ENCODE measurements at regions not wholly inside any gene's neighbourhood (a gene's known extent, or its start where the extent isn't known, plus 50 kb on each side); places are given as distances from the start of the nearest gene placed in this dataset.

DNA sequence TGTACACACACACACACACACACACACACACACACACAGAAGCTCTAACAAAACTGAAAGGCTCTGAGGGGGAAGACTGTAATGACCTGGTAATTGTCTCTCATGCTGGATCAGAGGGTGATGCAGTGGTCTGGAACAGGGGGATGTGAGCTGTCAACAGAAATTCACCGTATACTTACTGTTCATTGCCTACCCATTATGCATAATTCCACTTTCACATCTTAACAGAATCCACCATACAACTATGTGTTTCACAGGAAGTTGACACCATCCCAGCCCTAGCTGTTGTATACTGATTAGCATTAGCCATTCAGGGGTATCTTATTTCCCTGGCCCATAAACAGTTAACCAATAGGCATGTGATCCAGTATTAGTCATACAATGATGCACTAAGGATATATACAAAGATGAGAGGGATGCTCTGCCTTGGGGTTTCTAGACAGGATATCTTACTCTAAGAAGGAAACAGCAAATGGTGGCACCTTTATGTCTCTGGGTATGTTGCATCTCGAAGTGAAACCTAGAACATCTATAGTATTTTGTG is 396.5 kb upstream of the BRINP1 start:
- H3K4me1 Mint-ChIP-seq (ENCODE audit: low read depth) = no peaks in the 10 kb centered on the region
- H3K27me3 Mint-ChIP-seq (ENCODE audit: insufficient read depth) = no peaks in the 10 kb centered on the region
- H3K27ac Mint-ChIP-seq = no peak overlapping the region
- intact Hi-C loops (cut with micrococcal nuclease) = no loop called here
- H3K9me3 Mint-ChIP-seq = no peaks in the 10 kb centered on the region
- no peak overlapping the region for H3K4me3 Mint-ChIP-seq
- no peaks in the 10 kb centered on the region for H3K36me3 Mint-ChIP-seq (ENCODE audit: low read depth)
- no peak for DNase-seq (ENCODE audit: low spot score)

GRCh38 chr9:119763260-119763659 is 394.0 kb upstream of the BRINP1 start:
- H3K4me1 Mint-ChIP-seq (ENCODE audit: low read depth) = no peaks in the 10 kb centered on the region
- intact Hi-C loops (cut with micrococcal nuclease) = no loop called here

GRCh38 chr9:119761812-119762211 is 392.6 kb upstream of the BRINP1 start:
- intact Hi-C loops (cut with micrococcal nuclease) = no loop called here
- Mint-ChIP-seq H3K36me3 (ENCODE audit: low read depth) (no peaks in the 10 kb centered on the region), H3K4me3 (no peak overlapping the region), H3K27ac (no peak overlapping the region), H3K4me1 (ENCODE audit: low read depth) (no peaks in the 10 kb centered on the region), H3K27me3 (ENCODE audit: insufficient read depth) (no peaks in the 10 kb centered on the region), H3K9me3 (no peaks in the 10 kb centered on the region)
- no peak for DNase-seq (ENCODE audit: low spot score)

More at GRCh38 chr9:119763260-119763659, 394.0 kb upstream of the BRINP1 start:
- H3K36me3 Mint-ChIP-seq (ENCODE audit: low read depth) = no peaks in the 10 kb centered on the region
- H3K27ac Mint-ChIP-seq = no peak overlapping the region
- H3K9me3 Mint-ChIP-seq = no peaks in the 10 kb centered on the region
- no peaks in the 10 kb centered on the region for H3K27me3 Mint-ChIP-seq (ENCODE audit: insufficient read depth)
- no peak for DNase-seq (ENCODE audit: low spot score)
- H3K4me3 Mint-ChIP-seq = no peak overlapping the region

GRCh38 chr9:119758990-119759389 is 389.8 kb upstream of the BRINP1 start:
- H3K27ac Mint-ChIP-seq = no peak overlapping the region
- H3K4me3 Mint-ChIP-seq = no peak overlapping the region
- intact Hi-C loops (cut with micrococcal nuclease) = no loop called here
- H3K27me3 Mint-ChIP-seq (ENCODE audit: insufficient read depth) = no peaks in the 10 kb centered on the region
- H3K36me3 Mint-ChIP-seq (ENCODE audit: low read depth) = no peaks in the 10 kb centered on the region
- no peaks in the 10 kb centered on the region for H3K9me3 Mint-ChIP-seq
- no peak for DNase-seq (ENCODE audit: low spot score)
- no peaks in the 10 kb centered on the region for H3K4me1 Mint-ChIP-seq (ENCODE audit: low read depth)

DNA sequence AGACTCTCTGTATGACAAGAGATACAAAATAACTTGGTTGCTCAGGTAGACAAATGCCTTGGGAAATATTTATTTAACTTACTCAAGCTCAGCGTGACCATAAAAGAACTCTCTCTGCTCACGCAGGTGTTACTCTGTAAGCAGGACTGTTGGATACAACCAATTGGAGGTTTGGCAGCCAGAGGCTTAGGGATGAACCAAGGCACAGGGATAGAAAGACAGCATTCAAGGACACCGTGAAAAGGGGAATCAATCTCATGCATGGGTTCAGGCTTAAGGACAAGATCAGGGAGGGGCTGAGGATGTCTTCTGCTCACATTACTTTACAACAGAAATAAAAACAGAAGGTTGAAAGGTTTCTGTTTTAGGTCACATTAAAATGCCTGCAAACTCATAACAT is 389.0 kb upstream of the BRINP1 start:
- intact Hi-C loops (cut with micrococcal nuclease) = no loop called here
- no peaks in the 10 kb centered on the region for H3K9me3 Mint-ChIP-seq
- DNase-seq (ENCODE audit: low spot score) = no peak
- no peaks in the 10 kb centered on the region for H3K36me3 Mint-ChIP-seq (ENCODE audit: low read depth)
- no peak overlapping the region for H3K27ac Mint-ChIP-seq
- no peaks in the 10 kb centered on the region for H3K27me3 Mint-ChIP-seq (ENCODE audit: insufficient read depth)
- no peak overlapping the region for H3K4me3 Mint-ChIP-seq
- H3K4me1 Mint-ChIP-seq (ENCODE audit: low read depth) = no peaks in the 10 kb centered on the region

GRCh38 chr9:119739476-119739875 is 370.2 kb upstream of the BRINP1 start:
- no peaks in the 10 kb centered on the region for H3K27me3 Mint-ChIP-seq (ENCODE audit: insufficient read depth)
- H3K4me1 Mint-ChIP-seq (ENCODE audit: low read depth) = no peaks in the 10 kb centered on the region
- no peak for DNase-seq (ENCODE audit: low spot score)
- no peaks in the 10 kb centered on the region for H3K36me3 Mint-ChIP-seq (ENCODE audit: low read depth)
- no peak overlapping the region for H3K4me3 Mint-ChIP-seq
- no peak overlapping the region for H3K27ac Mint-ChIP-seq
- intact Hi-C loops (cut with micrococcal nuclease) = no loop called here
- peaks cover 16% of the 10 kb centered on the region for H3K9me3 Mint-ChIP-seq

DNA sequence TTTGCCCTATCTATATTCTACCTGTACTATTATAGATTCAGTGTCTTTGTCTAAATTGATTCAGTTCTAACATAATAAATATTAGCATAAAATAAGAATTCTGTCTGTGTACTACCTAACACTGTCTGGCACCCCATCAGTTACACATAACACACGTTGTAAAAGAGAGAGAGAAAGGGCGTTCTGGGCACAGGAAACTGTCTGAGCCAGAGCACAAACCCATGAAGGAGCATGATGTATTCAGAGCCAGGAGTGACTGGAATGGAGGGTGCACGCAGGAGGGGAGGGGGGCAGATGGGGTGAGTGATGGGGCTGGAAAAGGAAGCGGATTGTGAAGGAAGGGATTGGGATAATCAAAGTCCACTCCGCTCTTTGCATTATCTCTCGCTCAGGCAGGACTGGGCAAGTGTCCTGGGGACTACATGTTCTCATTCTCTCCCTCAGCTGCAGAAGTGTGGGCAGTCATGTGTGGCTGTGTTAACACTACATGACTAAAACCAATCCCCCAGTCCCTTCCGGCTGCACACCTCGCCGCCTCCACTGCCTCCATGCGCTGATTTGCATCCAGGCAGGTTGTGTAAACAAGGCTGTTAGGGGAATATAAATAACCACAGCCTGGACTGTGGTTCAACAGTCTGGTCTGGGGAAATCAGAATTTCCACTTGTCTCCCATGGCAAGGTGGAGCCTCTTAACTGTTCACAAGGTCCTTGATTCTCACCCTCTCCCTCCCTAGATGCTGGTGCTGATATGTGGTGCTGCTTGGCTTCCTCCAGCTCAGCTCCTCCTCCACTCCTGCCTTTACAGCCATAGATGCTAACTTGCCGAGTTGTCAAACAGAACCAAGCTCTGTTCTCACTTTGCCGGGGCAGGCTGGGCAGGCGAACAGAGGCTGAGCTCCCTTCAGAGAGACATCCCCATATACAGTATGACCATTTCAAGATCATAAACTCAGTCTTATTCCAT is 367.5 kb upstream of the BRINP1 start:
- no peaks in the 10 kb centered on the region for H3K36me3 Mint-ChIP-seq (ENCODE audit: low read depth)
- no peak overlapping the region for H3K27ac Mint-ChIP-seq
- no peaks in the 10 kb centered on the region for H3K4me1 Mint-ChIP-seq (ENCODE audit: low read depth)
- intact Hi-C loops (cut with micrococcal nuclease) = no loop called here
- no peak for DNase-seq (ENCODE audit: low spot score)
- peaks cover 9% of the 10 kb centered on the region for H3K9me3 Mint-ChIP-seq
- H3K4me3 Mint-ChIP-seq = no peak overlapping the region
- no peaks in the 10 kb centered on the region for H3K27me3 Mint-ChIP-seq (ENCODE audit: insufficient read depth)

GRCh38 chr9:119727988-119728387 is 358.8 kb upstream of the BRINP1 start:
- intact Hi-C loops (cut with micrococcal nuclease) = no loop called here
- no peak for DNase-seq (ENCODE audit: low spot score)
- no peaks in the 10 kb centered on the region for H3K36me3 Mint-ChIP-seq (ENCODE audit: low read depth)
- H3K27ac Mint-ChIP-seq = no peak overlapping the region
- H3K27me3 Mint-ChIP-seq (ENCODE audit: insufficient read depth) = no peaks in the 10 kb centered on the region
- H3K9me3 Mint-ChIP-seq = peaks cover 4% of the 10 kb centered on the region
- no peak overlapping the region for H3K4me3 Mint-ChIP-seq
- H3K4me1 Mint-ChIP-seq (ENCODE audit: low read depth) = no peaks in the 10 kb centered on the region

GRCh38 chr9:119726035-119726434 is 356.8 kb upstream of the BRINP1 start:
- Mint-ChIP-seq H3K27me3 (ENCODE audit: insufficient read depth) (no peaks in the 10 kb centered on the region), H3K9me3 (no peaks in the 10 kb centered on the region), H3K27ac (no peak overlapping the region), H3K4me3 (no peak overlapping the region), H3K4me1 (ENCODE audit: low read depth) (no peaks in the 10 kb centered on the region), H3K36me3 (ENCODE audit: low read depth) (no peaks in the 10 kb centered on the region)
- intact Hi-C loops (cut with micrococcal nuclease) = no loop called here
- no peak for DNase-seq (ENCODE audit: low spot score)

- Mint-ChIP-seq H3K4me1 (ENCODE audit: low read depth) (no peaks in the 10 kb centered on the region), H3K4me3 (no peak overlapping the region), H3K9me3 (no peaks in the 10 kb centered on the region), H3K27me3 (ENCODE audit: insufficient read depth) (no peaks in the 10 kb centered on the region), H3K36me3 (ENCODE audit: low read depth) (no peaks in the 10 kb centered on the region), H3K27ac (no peak overlapping the region)
- no peak for DNase-seq (ENCODE audit: low spot score)
- intact Hi-C loops (cut with micrococcal nuclease) = no loop called here
Observed at GRCh38 chr9:119722384-119722783, 353.1 kb upstream of the BRINP1 start.

DNA sequence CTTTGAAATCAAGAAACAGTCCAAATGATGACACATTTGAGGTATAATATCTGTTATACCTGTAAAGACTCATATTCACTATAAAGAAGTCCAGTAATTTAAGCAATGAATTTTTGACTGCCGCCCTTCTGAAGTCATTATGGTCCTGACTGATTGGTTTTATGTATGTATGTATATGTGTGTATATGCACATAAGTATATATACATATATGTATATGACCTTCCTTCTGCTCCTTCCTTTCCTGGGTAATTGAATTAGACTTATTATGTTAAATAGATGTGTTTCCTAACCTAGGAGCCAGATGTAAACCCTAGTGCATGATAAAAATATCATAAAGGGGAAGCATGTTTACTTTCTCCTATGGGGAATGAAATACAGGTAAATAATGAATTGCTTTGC is 343.1 kb upstream of the BRINP1 start:
- no peaks in the 10 kb centered on the region for H3K36me3 Mint-ChIP-seq (ENCODE audit: low read depth)
- intact Hi-C loops (cut with micrococcal nuclease) = no loop called here
- no peaks in the 10 kb centered on the region for H3K27me3 Mint-ChIP-seq (ENCODE audit: insufficient read depth)
- no peaks in the 10 kb centered on the region for H3K9me3 Mint-ChIP-seq
- H3K4me3 Mint-ChIP-seq = no peak overlapping the region
- DNase-seq (ENCODE audit: low spot score) = no peak
- H3K27ac Mint-ChIP-seq = no peak overlapping the region
- H3K4me1 Mint-ChIP-seq (ENCODE audit: low read depth) = no peaks in the 10 kb centered on the region

- DNase-seq (ENCODE audit: low spot score) = no peak
- H3K4me3 Mint-ChIP-seq = no peak overlapping the region
- H3K4me1 Mint-ChIP-seq (ENCODE audit: low read depth) = no peaks in the 10 kb centered on the region
- H3K27ac Mint-ChIP-seq = no peak overlapping the region
- no peaks in the 10 kb centered on the region for H3K36me3 Mint-ChIP-seq (ENCODE audit: low read depth)
- intact Hi-C loops (cut with micrococcal nuclease) = no loop called here
- no peaks in the 10 kb centered on the region for H3K9me3 Mint-ChIP-seq
- no peaks in the 10 kb centered on the region for H3K27me3 Mint-ChIP-seq (ENCODE audit: insufficient read depth)
Observed at GRCh38 chr9:119709431-119709830, 340.2 kb upstream of the BRINP1 start.

GRCh38 chr9:119707228-119707845 is 338.1 kb upstream of the BRINP1 start:
- intact Hi-C loops (cut with micrococcal nuclease) = no loop called here
- H3K27me3 Mint-ChIP-seq (ENCODE audit: insufficient read depth) = no peaks in the 10 kb centered on the region

More at GRCh38 chr9:119707228-119707845, 338.1 kb upstream of the BRINP1 start:
- Mint-ChIP-seq H3K4me3 (no peak overlapping the region), H3K27ac (no peak overlapping the region), H3K36me3 (ENCODE audit: low read depth) (no peaks in the 10 kb centered on the region), H3K4me1 (ENCODE audit: low read depth) (no peaks in the 10 kb centered on the region), H3K9me3 (no peaks in the 10 kb centered on the region)
- DNase-seq (ENCODE audit: low spot score) = no peak
